Activated CD8-positive, alpha-beta memory T cell treated with anti-CD3 and anti-CD28 coated beads for 36 hours (primary cell): ENCODE measurements at regions not wholly inside any gene's neighbourhood (a gene's known extent, or its start where the extent isn't known, plus 50 kb on each side); places are given as distances from the start of the nearest gene placed in this dataset.
"Not testable (repeated sequence)": the region's sequence is repeated elsewhere in the genome, so short reads cannot be mapped to it uniquely, and the experiment has no call there.

Experiments used
- CTCF ChIA-PET: fragments of 350-600 bp; sonication (Branson Sonifier 250); formaldehyde crosslinking; loops from one replicate; lab custom pipeline; 2021; ENCODE audit warnings: antibody characterized with exemption; lab: Charles Lee
- POLR2A ChIA-PET: fragments of 350-600 bp; sonication (Branson Sonifier 250); formaldehyde crosslinking; loops from one replicate; lab custom pipeline; 2021; ENCODE audit warnings: antibody characterized with exemption; lab: Charles Lee

DNA sequence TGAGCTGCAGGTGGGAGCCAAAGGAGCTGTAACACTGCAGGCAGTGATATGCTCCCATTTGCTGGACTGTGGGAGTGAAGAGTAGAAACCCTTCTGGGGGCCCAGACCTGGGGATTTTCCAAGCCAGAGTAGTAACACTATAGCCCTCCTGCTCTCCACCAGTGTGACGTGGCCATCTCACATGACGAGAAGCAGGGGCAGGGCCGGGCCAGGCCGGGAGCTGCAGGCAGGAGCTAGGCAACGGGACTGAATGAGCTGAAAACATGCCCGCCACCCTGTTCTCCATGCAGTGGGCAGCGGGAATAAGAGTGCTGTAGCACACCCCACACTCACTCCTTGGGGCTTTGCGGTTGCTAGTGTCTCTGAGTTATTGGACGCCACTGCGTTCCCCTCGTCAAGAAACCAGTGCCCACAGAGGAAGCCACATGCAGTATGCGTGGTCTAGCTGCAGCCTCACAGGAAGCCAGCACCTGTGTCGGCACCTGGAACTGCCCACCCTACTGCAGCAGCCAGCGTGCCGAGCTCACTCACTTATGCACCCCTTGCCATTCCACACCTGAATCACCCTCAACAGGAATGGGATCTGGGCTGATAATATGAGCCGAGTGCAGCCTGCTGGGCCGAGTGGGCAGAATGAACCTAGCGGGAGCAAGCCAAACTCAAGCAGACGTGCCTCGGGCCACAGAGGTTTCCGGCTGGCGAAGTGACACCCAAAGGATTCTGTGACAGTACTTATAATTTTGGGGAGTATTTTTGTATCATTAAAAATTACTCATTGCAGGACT lies 1389.6 kb downstream of the KCNT2 start:
- ChIA-PET POLR2A (no interaction called here), CTCF (no interaction called here)

DNA sequence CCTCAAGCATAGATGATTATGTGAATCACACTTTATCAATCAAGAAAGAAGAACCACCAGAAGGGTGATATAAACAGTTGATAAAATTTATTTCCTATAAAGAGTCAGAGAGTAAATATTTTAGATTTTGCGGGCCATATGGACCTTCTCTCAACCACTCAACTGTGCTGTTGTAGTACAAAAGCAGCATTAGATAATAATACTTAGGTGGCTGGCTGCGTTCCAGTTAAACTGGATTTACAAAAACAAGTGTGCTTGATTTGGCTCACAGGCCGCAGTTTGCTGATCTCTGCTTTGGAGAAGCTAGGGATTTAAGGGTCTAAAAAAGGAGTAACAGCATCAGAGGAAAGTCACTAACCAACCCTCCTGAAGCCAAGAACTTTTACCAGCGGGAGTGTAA lies 1406.0 kb downstream of the KCNT2 start:
- ChIA-PET POLR2A (no interaction called here), CTCF (no interaction called here)

DNA sequence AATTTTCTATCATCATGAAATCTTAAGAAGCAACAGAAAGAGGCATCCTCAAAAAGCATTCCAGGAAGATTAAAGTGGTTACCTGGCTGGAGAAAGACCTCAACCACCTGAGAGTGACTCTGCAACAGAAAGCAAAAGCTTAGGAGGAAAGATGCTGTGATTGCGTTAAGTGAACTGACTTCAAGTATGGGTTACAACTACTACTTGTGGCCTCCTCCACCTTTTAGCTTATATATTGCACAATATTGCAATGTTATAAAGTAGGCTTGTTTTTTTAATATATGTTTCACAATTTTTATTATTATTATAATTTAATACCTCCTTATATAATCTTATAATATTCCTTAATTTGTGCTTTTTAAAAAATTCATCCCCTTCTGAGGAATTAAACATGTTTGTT lies 1407.5 kb downstream of the KCNT2 start:
- CTCF ChIA-PET = no interaction called here

DNA sequence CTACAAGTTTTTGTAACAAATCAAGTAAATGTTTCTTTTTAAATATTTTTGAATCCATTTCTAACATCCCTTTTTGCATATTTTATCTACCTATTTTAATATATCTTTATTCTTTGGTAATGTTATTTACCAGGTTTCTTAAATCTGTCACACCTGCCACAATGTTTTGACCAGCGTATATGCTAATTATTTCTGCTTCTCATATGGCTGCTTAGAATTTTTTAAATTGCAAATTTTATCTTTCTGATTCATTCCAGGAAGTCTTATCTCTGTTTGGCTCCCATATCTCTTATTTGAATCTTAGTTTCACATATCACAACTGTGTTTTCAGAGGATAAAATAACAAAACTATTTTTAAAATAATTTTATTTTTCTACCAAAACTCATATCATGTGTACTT lies 1411.1 kb downstream of the KCNT2 start:
- ChIA-PET POLR2A (no interaction called here), CTCF (no interaction called here)

More for the DNA sequence above, 1407.5 kb downstream of the KCNT2 start:
- POLR2A ChIA-PET = no interaction called here

DNA sequence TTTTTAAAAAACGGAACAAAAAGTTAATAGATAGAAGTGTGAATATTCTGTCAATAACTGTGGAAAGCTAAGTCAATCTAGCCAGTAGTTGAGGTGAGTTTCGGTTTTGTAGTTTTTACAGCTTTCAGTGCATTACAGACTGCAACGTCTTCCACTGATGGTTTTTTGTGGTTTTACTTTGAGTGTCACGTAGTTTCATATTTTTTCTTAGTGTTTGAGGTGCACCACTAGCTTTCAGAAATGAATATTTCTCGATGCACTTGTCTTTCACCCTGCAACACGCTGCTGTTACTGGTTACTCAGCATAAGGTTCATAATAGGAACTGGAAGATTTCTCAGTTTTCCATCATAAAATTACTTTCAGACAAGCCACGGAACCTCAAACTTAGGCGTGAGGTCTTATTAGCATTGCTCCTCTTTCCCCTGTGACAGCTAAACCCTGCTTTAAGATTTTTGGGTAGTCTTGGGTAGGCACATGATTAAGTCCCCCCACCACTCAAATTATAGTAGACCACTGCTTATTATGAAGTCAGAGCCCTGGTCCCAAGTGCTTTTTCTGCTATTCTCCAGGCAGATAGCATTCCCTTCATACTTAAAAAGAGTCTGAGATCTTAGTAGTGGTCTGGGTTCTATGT lies 1412.7 kb downstream of the KCNT2 start:
- ChIA-PET POLR2A (no interaction called here), CTCF (no interaction called here)

DNA sequence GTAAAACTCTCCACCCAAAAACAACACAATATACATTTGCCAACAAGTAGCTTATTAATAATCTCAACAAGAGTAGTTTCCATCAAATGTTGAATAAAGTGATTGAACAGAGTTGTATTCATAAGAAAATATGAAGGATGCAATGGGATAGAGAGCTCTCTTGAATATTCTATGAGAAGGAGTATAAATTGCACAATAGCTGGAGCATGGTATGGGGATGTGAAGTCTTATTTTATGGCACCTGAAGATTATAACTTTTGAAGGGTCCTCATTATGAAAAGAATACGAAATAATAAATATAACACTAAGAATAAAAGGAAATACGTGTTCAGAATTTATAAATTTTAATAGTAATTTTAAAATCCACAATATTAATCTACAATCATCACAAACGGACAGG lies 1415.1 kb downstream of the KCNT2 start:
- POLR2A ChIA-PET = no interaction called here

DNA sequence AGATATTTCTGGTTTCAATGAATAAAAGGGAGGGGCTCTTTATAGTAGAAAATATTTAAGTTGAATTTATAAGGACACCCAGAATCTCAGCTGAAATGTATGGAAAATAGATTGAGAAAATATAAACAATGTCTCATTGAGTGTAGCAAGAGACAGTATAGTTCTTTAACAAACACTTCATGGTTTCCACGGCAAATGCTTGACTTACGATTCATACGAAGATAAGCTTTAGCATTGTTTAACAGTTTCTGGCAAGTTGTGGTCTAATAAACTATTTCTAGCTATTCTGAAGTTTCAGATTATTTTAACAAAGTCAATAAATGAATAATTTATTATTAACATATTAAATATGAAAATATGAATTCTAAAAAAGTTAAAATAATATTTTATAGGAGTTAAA lies 1419.4 kb downstream of the KCNT2 start:
- ChIA-PET CTCF (no interaction called here), POLR2A (no interaction called here)

More for the DNA sequence above, 1415.1 kb downstream of the KCNT2 start:
- CTCF ChIA-PET = no interaction called here

DNA sequence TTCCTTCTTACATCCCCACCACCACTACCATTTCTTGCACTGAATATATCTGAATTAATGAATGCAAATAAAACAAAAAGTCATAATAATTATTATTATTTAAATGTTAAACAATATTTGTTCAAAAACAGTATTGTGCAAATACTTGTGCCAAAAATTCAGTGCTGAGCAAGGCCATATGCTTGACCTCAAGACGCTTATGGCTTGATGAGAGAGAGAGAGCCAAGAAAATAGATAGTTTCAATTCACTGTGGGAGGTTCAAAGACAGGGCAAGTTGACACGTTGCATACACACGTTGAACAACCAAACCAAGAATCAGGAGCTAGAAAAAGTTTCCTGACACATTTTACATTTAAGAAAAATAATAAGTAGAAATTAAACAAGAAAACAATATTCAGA lies 1421.7 kb downstream of the KCNT2 start:
- ChIA-PET CTCF (no interaction called here), POLR2A (no interaction called here)

DNA sequence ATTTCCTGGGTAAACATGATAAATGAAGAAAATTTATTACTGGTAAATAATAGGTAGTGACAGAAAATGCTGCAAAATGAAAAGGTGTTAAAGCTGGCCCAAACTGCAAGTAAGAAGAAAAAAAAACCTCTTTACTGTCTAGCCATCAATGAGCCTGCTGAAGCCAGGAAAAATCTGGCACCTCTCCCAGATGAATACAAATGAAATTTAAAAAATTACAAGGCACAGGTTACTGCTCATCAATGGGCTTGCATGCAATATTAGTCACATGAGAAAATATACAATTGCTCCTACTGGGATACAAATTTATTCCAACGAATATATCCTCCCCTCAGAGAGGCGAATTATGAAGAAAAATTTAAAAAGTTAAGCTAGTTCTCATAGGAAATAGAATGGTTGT lies 1422.5 kb downstream of the KCNT2 start:
- CTCF ChIA-PET = no interaction called here
- POLR2A ChIA-PET = no interaction called here

DNA sequence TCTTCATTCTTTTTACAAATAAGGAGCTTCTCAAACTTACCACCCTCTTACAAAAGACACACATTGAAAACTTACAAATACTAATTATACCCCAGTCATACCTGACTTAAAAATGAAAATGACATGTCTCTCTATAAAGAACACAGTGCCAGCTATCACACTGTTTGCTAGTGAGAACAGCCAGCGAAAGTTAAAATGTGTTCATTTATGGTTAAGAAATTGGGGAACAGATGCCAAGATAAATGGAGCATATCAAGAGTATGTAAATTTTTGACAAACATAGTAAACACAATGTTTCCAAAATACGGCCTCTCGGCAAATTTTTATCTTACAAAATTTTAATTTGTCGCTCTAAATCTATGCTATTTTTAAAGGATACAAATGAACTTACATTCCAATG lies 1422.9 kb downstream of the KCNT2 start:
- POLR2A ChIA-PET = no interaction called here
- CTCF ChIA-PET = no interaction called here

DNA sequence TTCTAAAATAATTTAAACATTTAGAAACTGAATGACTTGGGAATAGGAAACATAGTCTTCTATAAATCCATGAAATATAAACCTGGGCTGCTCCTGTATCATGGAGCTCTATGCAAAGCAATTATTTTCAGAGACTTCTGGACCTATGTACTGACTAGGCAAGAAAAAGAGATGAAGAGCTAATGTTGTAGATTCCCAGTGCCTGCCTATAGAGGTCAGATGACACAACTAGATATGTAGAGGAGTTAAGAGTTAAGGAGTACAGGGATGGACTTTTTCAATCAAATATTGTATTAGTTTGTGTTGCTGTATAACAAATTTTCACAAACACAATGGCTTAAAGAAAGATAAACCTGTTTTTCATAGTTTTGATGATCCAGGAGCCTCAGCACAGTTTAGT lies 1434.5 kb downstream of the KCNT2 start:
- POLR2A ChIA-PET = no interaction called here
- CTCF ChIA-PET = no interaction called here

DNA sequence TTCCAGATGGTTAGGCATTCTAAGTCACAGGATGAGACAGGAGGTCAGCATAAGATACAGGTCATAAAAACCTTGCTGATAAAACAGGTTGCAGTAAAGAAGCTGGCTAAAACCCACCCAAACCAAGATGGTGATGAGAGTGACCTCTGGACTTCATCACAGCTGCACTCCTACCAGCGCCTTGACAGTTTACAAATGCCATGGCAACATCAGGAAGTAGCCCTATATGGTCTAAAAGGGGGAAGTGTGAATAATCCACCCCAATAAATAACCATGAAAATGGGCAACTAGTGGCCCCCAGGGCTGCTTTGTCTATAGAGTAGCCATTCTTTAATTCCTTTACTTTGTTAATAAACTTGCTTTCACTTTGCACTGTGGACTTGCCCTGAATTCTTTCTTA lies 1448.4 kb downstream of the KCNT2 start:
- CTCF ChIA-PET, POLR2A ChIA-PET: not testable (repeated sequence)

DNA sequence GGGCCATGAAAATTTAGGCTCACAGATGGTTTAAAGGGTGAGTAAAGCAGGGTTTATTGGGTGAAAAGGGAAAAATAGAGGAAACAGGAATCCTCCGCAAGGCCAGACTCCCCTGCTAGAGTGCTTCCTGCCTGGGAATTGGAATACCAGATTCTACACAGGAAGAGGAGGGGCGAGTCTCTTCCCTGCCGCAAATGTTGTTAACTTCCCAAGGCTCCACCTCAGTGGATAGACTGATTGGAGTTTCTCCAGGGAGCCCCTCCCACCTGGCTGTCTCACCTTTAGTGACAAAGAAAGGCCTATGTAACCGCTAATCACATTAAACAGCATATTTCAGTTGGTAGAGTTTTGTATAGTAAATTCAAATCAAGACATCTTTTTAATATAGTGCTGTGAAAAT lies 1450.1 kb downstream of the KCNT2 start:
- ChIA-PET CTCF (no interaction called here), POLR2A (no interaction called here)

DNA sequence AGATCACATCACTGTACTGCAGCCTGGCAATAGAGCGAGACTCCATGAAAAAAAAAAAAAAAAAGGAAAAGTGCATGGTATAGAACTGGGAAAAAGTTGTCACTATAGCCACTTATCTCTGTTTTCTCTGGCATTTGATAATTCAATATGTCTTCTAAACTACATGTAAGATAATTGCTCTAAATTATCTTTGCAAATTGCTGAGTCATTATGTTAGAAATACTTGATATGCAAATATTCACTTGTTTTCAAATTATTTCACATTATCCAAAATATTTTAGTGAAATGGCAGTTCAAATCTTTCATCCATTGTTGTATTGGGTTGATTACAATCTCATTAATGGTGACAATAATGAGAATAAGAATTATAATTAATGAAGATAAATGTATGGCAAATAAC lies 1455.1 kb downstream of the KCNT2 start:
- POLR2A ChIA-PET = no interaction called here
- CTCF ChIA-PET = no interaction called here

DNA sequence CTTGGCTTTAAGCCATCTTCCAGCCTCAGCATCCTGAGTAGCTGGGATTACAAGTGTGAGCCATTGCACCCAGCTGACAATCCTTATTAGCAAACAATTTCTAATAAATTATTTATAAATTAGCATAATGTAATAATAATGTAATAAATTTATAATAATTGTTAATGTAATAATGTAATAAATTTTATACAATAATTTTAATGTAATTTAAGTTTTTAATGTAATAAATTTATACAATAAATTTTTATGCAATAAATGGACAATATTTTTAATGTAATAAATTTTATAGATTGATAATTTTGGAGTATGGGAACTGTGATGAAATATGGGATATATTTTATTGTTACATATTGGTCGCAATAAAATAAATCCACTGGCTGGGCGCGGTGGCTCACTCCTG lies 1457.5 kb downstream of the KCNT2 start:
- ChIA-PET CTCF (no interaction called here), POLR2A (no interaction called here)

DNA sequence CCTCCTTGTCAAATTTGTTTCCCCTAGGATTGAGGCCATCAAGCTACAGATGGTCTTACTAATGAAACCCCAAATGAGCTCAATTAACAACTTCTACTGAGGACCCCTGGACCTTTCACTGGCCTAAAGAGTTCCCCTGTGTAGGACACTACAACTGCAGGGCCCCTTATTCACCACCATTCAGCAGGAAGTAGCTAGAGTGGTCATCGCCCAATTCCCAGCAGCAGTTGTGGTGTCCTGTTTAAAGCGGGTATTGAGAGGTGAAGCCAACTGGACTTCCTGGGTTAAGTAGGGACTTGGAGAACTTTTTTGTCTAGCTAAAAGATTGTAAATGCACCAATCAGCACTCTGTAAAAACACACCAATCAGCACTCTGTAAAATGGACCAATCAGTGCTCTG lies 1466.9 kb downstream of the KCNT2 start:
- ChIA-PET CTCF (no interaction called here), POLR2A (no interaction called here)

DNA sequence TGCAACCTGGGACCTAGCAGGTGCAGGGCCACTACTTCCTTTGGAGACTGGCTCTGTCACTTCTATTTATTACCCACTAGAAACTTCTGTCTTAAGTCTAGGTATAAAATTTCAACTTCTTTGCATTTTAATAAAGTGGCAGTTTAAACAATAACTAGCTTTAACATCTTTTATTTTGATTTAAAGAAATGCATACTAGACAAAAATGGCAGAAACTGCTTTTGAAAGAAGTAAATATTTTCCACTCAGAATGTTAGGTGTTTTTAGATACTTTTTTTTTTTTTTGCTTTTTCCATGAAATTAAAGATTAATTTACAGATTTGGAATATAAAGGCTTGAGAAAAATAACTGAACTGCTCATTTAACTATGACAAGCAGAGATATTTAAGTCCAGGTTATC lies 1477.6 kb downstream of the KCNT2 start:
- POLR2A ChIA-PET = no interaction called here
- CTCF ChIA-PET = no interaction called here

DNA sequence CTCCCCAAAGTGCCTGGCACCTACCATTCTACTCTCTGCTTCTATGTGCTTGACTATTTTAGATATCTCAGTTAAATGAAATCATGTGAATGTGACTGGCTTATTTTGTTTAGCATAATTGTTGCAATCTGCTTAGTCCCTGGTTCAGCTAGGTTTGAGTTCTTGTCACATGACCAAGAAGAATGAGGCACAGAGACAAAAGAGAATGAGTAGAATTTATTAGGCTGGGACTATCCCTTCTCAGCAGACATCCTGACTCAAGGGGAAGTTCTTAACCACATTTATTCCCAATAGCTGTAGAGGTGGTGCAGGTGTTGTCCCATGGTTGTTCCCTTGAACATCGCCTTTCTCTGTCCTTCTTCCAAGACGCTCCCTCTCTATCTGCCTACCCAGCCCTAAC lies 1485.7 kb downstream of the KCNT2 start:
- POLR2A ChIA-PET = no interaction called here

DNA sequence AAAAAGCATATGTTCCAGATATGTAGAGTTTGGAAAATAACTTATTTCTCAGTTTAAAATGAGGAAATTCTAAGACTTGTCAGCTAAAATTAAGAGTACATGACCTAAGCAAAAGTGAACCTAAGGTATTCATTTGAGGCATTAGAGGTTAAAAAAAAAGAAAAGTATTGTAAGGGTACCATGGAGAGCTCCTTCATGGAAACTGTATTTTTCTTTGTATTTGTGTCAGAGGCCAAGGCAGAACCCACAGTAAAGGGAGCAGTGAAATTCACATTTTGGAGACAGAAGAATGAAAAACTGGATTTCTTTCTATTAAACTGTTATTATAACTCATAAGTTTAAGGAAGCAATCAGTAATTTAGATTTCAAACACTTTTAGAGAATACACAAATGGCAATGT lies 1494.8 kb downstream of the KCNT2 start:
- POLR2A ChIA-PET = no interaction called here
- CTCF ChIA-PET = no interaction called here

More for the DNA sequence above, 1485.7 kb downstream of the KCNT2 start:
- CTCF ChIA-PET = no interaction called here

DNA sequence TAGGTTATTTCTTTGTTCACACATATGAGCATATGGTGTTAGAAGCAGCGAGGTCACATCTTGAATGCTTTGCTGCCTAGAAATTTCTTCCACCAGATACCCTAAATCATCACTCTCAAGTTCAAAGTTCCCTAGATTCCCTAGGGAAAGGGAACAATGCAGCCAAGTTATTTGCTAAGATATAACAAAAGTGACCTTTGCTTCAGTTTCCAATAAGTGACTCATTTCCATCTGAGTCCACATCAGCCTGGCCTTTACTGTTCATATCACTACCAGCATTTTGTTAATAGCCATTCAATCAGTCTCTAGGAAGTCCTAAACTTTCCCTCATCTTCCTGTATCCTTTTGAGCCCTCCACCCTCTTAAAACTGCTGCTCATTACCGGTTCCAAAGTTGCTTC lies 1502.5 kb downstream of the KCNT2 start:
- ChIA-PET POLR2A (no interaction called here), CTCF (no interaction called here)

DNA sequence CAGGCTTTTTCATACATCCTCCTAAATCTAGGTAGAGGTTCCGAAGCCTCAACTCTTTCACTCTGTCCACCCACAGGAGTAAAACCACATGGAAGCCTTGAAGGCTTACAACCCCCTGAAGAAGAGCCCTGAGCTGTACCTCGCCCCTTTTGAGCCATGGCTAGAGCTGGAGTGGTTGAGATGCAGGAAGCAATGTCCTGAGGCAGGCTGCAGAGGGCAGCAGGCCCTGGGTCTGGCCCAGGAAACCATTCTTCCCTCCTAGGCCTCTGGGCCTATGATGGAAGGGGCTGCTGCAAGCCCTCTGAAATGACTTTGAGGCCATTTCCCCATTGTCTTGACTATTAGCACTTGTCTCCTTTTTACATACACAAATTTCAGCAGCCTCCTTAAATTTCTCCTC lies 1503.0 kb downstream of the KCNT2 start:
- CTCF ChIA-PET = no interaction called here
- POLR2A ChIA-PET = no interaction called here
